ENCODE measurements at regions not wholly inside any gene's neighbourhood (a gene's known extent, or its start where the extent isn't known, plus 50 kb on each side); places are given as distances from the start of the nearest gene placed in this dataset.

GRCh38 chr3:72601060-72601459 lies 247.2 kb downstream of the SHQ1 start:
- Mint-ChIP-seq H3K27ac (no peak overlapping the region), H3K4me1 (ENCODE audit: low read depth) (no peaks in the 10 kb centered on the region), H3K4me3 (no peak overlapping the region), H3K9me3 (no peaks in the 10 kb centered on the region), H3K36me3 (ENCODE audit: low read depth) (no peaks in the 10 kb centered on the region), H3K27me3 (peaks cover 5% of the 10 kb centered on the region)
- no peak for DNase-seq

- DNase-seq: no peak
These were observed 250.5 kb downstream of the SHQ1 start for GRCh38 chr3:72597756-72598195.

DNA sequence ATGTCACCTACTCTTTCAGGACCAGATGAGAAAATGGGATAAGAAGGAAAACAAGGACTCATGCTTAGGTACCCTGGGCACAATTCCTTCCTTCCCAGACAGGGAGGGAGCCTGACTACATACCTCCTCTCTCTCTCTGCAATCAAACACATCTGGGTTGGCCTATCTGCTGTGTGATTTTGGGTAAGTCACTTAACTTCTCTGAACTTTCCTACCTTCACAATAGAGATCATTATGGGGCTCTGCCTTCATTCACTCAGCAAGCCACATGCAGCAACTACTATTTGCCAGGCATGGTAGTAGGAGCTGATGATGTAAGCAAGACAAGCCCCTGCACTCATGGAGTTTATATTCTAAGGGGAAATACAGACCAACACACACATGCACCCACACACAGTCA lies 251.2 kb downstream of the SHQ1 start:
- peaks cover 5% of the 10 kb centered on the region for H3K27me3 Mint-ChIP-seq
- H3K4me3 Mint-ChIP-seq: no peak overlapping the region
- H3K36me3 Mint-ChIP-seq (ENCODE audit: low read depth): no peaks in the 10 kb centered on the region
- no peak for DNase-seq
- H3K4me1 Mint-ChIP-seq (ENCODE audit: low read depth): no peaks in the 10 kb centered on the region
- H3K9me3 Mint-ChIP-seq: no peaks in the 10 kb centered on the region
- no peak overlapping the region for H3K27ac Mint-ChIP-seq

More at GRCh38 chr3:72597756-72598195, 250.5 kb downstream of the SHQ1 start:
- H3K9me3 Mint-ChIP-seq: no peaks in the 10 kb centered on the region
- H3K36me3 Mint-ChIP-seq (ENCODE audit: low read depth): no peaks in the 10 kb centered on the region
- H3K4me1 Mint-ChIP-seq (ENCODE audit: low read depth): no peaks in the 10 kb centered on the region
- H3K27me3 Mint-ChIP-seq: peaks cover 5% of the 10 kb centered on the region
- no peak overlapping the region for H3K4me3 Mint-ChIP-seq
- no peak overlapping the region for H3K27ac Mint-ChIP-seq

- H3K9me3 Mint-ChIP-seq: no peaks in the 10 kb centered on the region
- peaks cover 5% of the 10 kb centered on the region for H3K27me3 Mint-ChIP-seq
- no peaks in the 10 kb centered on the region for H3K4me1 Mint-ChIP-seq (ENCODE audit: low read depth)
- H3K4me3 Mint-ChIP-seq: no peak overlapping the region
- no peak overlapping the region for H3K27ac Mint-ChIP-seq
- DNase-seq: no peak
- no peaks in the 10 kb centered on the region for H3K36me3 Mint-ChIP-seq (ENCODE audit: low read depth)
These were observed 252.2 kb downstream of the SHQ1 start for GRCh38 chr3:72595927-72596610.

- Mint-ChIP-seq H3K27ac (no peak overlapping the region), H3K4me3 (no peak overlapping the region), H3K4me1 (ENCODE audit: low read depth) (no peaks in the 10 kb centered on the region), H3K9me3 (no peaks in the 10 kb centered on the region), H3K27me3 (peaks cover 5% of the 10 kb centered on the region), H3K36me3 (ENCODE audit: low read depth) (no peaks in the 10 kb centered on the region)
- no peak for DNase-seq
These were observed 252.9 kb downstream of the SHQ1 start for GRCh38 chr3:72595376-72595775.

DNA sequence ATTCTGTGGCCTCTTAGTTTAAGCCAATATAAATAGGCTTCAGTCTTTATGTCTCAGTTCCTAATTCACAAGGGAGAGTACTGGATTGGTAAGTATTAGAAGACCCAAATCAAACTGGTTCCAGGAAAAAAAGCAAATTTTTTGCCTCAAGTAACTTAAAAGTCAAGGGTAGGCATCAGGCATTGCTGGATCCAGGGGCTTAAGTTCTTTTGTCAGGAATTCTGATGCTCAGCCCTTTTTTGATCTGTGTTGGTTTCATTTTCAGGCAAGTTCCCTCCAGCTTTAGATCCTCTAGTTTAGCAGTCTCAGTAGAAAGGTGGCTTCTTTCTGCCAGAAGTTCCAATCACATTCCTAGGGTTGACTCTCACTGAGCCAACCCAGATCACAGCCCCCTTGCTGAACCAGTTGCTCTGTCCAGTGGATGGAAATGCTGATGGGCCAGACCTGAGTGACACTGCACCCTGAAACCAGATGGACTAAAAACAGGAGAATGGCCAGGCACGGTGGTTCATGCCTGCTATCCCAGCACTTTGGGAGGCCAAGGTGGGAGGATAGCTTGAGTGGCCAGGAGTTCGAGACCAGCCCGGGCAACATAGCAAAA lies 253.5 kb downstream of the SHQ1 start:
- DNase-seq: no peak
- peaks cover 5% of the 10 kb centered on the region for H3K27me3 Mint-ChIP-seq
- no peak overlapping the region for H3K27ac Mint-ChIP-seq
- H3K9me3 Mint-ChIP-seq: no peaks in the 10 kb centered on the region
- no peaks in the 10 kb centered on the region for H3K4me1 Mint-ChIP-seq (ENCODE audit: low read depth)
- H3K4me3 Mint-ChIP-seq: no peak overlapping the region
- H3K36me3 Mint-ChIP-seq (ENCODE audit: low read depth): no peaks in the 10 kb centered on the region

- Mint-ChIP-seq H3K27me3 (peaks cover 3% of the 10 kb centered on the region), H3K4me1 (ENCODE audit: low read depth) (no peaks in the 10 kb centered on the region), H3K4me3 (no peak overlapping the region), H3K27ac (no peak overlapping the region), H3K36me3 (ENCODE audit: low read depth) (no peaks in the 10 kb centered on the region), H3K9me3 (no peaks in the 10 kb centered on the region)
- no peak for DNase-seq
These were observed 254.3 kb downstream of the SHQ1 start for GRCh38 chr3:72593881-72594397.

GRCh38 chr3:72591522-72592421 lies 256.5 kb downstream of the SHQ1 start:
- no peaks in the 10 kb centered on the region for H3K27me3 Mint-ChIP-seq
- no peak overlapping the region for H3K27ac Mint-ChIP-seq

GRCh38 chr3:72590732-72591221 lies 257.5 kb downstream of the SHQ1 start:
- no peak overlapping the region for H3K4me3 Mint-ChIP-seq
- H3K36me3 Mint-ChIP-seq (ENCODE audit: low read depth): no peaks in the 10 kb centered on the region
- no peaks in the 10 kb centered on the region for H3K4me1 Mint-ChIP-seq (ENCODE audit: low read depth)
- no peak overlapping the region for H3K27ac Mint-ChIP-seq
- DNase-seq: no peak
- H3K9me3 Mint-ChIP-seq: no peaks in the 10 kb centered on the region
- no peaks in the 10 kb centered on the region for H3K27me3 Mint-ChIP-seq

More at GRCh38 chr3:72591522-72592421, 256.5 kb downstream of the SHQ1 start:
- H3K4me3 Mint-ChIP-seq: no peak overlapping the region
- no peak for DNase-seq
- H3K9me3 Mint-ChIP-seq: no peaks in the 10 kb centered on the region
- H3K4me1 Mint-ChIP-seq (ENCODE audit: low read depth): no peaks in the 10 kb centered on the region
- no peaks in the 10 kb centered on the region for H3K36me3 Mint-ChIP-seq (ENCODE audit: low read depth)

DNA sequence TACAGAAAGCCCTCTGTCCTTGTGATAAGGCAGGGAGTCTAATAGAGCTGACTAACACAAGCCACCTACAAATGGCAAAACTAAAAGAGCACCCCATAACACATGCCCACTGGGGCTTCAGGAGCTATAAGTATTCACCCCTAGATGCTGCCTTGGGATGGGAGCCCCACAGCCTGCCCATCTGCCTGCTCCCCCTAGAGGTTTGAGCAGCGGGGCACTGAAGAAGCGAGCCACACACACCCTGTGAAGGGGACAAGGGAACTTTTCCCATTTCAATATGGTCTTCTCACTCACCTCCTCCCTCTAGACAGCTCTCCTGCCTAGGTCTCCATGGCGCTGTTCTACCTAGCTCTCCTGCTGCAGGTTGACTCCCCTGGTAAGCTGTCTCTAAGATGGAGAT lies 261.0 kb downstream of the SHQ1 start:
- H3K36me3 Mint-ChIP-seq (ENCODE audit: low read depth): no peaks in the 10 kb centered on the region

GRCh38 chr3:72586694-72587093 lies 261.6 kb downstream of the SHQ1 start:
- H3K36me3 Mint-ChIP-seq (ENCODE audit: low read depth): no peaks in the 10 kb centered on the region
- H3K4me3 Mint-ChIP-seq: no peak overlapping the region
- H3K27ac Mint-ChIP-seq: no peak overlapping the region
- peaks cover 7% of the 10 kb centered on the region for H3K4me1 Mint-ChIP-seq (ENCODE audit: low read depth)
- no peaks in the 10 kb centered on the region for H3K9me3 Mint-ChIP-seq
- no peak for DNase-seq
- no peaks in the 10 kb centered on the region for H3K27me3 Mint-ChIP-seq

More for the DNA sequence above, 261.0 kb downstream of the SHQ1 start:
- H3K4me1 Mint-ChIP-seq (ENCODE audit: low read depth): peaks cover 6% of the 10 kb centered on the region
- no peaks in the 10 kb centered on the region for H3K9me3 Mint-ChIP-seq
- no peak overlapping the region for H3K4me3 Mint-ChIP-seq
- no peaks in the 10 kb centered on the region for H3K27me3 Mint-ChIP-seq
- H3K27ac Mint-ChIP-seq: no peak overlapping the region
- DNase-seq: no peak

DNA sequence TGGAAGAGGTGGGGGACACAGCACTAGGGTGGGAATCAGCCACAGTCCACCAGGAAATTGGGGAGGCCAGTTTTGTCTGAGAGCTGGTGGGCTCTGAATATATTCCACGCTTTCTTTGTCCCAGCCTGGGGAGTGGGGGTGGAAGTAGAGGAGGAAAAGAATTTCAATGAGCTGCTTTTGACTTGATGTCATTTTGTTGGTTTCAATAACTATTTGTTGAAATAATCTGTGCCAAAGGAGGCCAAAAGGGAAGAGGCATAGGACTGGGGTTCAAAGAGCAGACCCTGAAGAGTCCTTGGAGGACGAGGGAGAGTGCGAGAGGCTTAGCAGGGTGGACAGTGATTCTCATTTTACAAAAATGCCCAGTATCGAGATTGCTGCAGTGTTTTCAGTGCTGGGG lies 262.3 kb downstream of the SHQ1 start:
- DNase-seq: no peak
- Mint-ChIP-seq H3K27ac (no peak overlapping the region), H3K4me3 (no peak overlapping the region), H3K9me3 (no peaks in the 10 kb centered on the region), H3K36me3 (ENCODE audit: low read depth) (no peaks in the 10 kb centered on the region), H3K27me3 (no peaks in the 10 kb centered on the region), H3K4me1 (ENCODE audit: low read depth) (peaks cover 7% of the 10 kb centered on the region)

DNA sequence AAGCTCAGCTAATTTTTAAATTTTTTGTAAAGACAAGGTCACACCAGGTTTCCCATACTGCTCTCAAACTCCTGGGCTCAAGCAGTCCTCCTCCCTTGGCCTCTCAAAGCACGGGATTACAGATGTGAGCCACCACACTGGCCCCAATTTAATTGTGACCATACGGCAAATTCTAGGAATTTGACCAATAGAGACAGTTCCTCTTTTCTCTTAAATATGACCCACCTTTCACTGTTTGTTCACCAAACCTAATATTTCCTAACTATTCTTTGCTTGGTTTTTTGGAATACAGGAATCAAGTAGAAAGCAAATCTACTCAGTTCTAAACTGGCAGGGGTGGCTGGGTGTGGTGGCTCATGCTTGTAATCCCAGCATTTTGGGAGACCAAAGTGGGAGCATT lies 264.0 kb downstream of the SHQ1 start:
- no peak overlapping the region for H3K4me3 Mint-ChIP-seq
- peaks cover 7% of the 10 kb centered on the region for H3K4me1 Mint-ChIP-seq (ENCODE audit: low read depth)
- H3K9me3 Mint-ChIP-seq: no peaks in the 10 kb centered on the region
- H3K36me3 Mint-ChIP-seq (ENCODE audit: low read depth): no peaks in the 10 kb centered on the region
- H3K27ac Mint-ChIP-seq: no peak overlapping the region
- H3K27me3 Mint-ChIP-seq: no peaks in the 10 kb centered on the region
- no peak for DNase-seq

- no peaks in the 10 kb centered on the region for H3K36me3 Mint-ChIP-seq (ENCODE audit: low read depth)
- peaks cover 7% of the 10 kb centered on the region for H3K4me1 Mint-ChIP-seq (ENCODE audit: low read depth)
- H3K9me3 Mint-ChIP-seq: no peaks in the 10 kb centered on the region
- no peaks in the 10 kb centered on the region for H3K27me3 Mint-ChIP-seq
- no peak overlapping the region for H3K4me3 Mint-ChIP-seq
- no peak overlapping the region for H3K27ac Mint-ChIP-seq
- DNase-seq: no peak
These were observed 265.3 kb downstream of the SHQ1 start for GRCh38 chr3:72582963-72583362.
